ENCODE measurements at regions not wholly inside any gene's neighbourhood (a gene's known extent, or its start where the extent isn't known, plus 50 kb on each side); places are given as distances from the start of the nearest gene placed in this dataset.
"Not testable (repeated sequence)": the region's sequence is repeated elsewhere in the genome, so short reads cannot be mapped to it uniquely, and the experiment has no call there.

DNA sequence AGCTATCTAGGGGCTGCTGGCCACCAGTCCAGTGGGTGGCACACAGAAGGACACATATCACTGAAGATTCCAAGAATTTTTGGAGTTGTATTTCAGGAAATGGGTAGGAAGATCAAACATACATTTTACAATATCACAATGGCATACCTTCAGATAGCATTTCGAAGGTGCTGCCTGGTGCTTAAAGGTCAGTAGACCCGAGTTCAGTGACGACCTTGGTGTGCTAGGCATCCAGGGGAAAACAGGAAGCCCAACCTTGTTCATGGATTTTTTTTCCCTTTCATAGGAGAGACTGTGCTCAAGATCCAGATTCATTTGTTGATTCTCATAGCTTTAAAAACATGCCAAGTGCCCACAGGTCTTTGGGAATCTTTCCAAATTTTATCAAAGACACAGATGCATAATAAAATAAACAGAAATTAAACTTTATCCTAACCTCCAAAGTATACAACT is 51.0 kb upstream of the RCBTB2 start:
- Histone ChIP-seq H3K4me3 (no peak overlapping the region), H3K9me3 (no peaks in the 10 kb centered on the region), H3K27ac (no peak overlapping the region), H3K36me3 (no peaks in the 10 kb centered on the region), H3K4me1 (peaks cover 0 to 51% (median 18%) of the 10 kb centered on the region in 3 donors), H3K27me3 (no peaks in the 10 kb centered on the region)
- TF ChIP-seq, protein P1, sequence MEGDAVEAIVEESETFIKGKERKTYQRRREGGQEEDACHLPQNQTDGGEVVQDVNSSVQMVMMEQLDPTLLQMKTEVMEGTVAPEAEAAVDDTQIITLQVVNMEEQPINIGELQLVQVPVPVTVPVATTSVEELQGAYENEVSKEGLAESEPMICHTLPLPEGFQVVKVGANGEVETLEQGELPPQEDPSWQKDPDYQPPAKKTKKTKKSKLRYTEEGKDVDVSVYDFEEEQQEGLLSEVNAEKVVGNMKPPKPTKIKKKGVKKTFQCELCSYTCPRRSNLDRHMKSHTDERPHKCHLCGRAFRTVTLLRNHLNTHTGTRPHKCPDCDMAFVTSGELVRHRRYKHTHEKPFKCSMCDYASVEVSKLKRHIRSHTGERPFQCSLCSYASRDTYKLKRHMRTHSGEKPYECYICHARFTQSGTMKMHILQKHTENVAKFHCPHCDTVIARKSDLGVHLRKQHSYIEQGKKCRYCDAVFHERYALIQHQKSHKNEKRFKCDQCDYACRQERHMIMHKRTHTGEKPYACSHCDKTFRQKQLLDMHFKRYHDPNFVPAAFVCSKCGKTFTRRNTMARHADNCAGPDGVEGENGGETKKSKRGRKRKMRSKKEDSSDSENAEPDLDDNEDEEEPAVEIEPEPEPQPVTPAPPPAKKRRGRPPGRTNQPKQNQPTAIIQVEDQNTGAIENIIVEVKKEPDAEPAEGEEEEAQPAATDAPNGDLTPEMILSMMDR (IDR thresholded peaks at IDR 0.05), result no peak
- TF ChIP-seq POLR2AphosphoS5 (IDR thresholded peaks at IDR 0.05) (no peak), EP300 (IDR thresholded peaks at IDR 0.05) (no peak), POLR2A (IDR thresholded peaks at IDR 0.05) (no peak)
- ATAC-seq, result no peak
- 61 to 67% methylated on average over 3 of the region's 3 CpGs for WGBS, 2 donors (ENCODE audit: low coverage in 1 of 2)

DNA sequence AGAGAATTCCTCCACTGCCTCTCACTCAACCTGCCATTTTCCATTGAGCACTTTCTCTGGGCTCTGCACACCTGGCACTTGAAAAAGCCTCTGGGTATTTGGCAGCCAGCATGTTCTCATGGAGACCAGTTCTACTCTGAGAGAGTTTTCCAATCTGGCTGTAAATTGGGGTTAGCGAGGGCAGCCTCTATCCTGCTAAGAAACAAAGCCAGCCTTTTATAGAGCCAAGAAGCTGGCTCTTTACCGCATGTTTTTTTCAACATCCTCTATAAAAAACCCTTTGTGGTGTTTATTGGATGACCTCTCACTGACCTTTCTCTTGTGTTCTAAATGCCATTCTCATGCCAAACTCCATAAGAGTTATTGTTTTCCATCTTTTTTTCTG is 52.6 kb upstream of the RCBTB2 start:
- Histone ChIP-seq H3K27ac (peak overlapping the region in 2 of 4 donors; percentile 52 to 55), H3K4me3 (no peak overlapping the region), H3K27me3 (no peaks in the 10 kb centered on the region), H3K4me1 (peaks cover 0 to 39% (median 12%) of the 10 kb centered on the region in 3 donors), H3K9me3 (no peaks in the 10 kb centered on the region), H3K36me3 (no peaks in the 10 kb centered on the region)
- 30 to 32% methylated on average over 2 of the region's 2 CpGs for WGBS, 2 donors (ENCODE audit: low coverage in 1 of 2)
- ATAC-seq, result peak; percentile 59
- TF ChIP-seq POLR2A (IDR thresholded peaks at IDR 0.05) (no peak), POLR2AphosphoS5 (IDR thresholded peaks at IDR 0.05) (no peak), EP300 (IDR thresholded peaks at IDR 0.05) (no peak)
- TF ChIP-seq, protein P1 (IDR thresholded peaks at IDR 0.05), result no peak

DNA sequence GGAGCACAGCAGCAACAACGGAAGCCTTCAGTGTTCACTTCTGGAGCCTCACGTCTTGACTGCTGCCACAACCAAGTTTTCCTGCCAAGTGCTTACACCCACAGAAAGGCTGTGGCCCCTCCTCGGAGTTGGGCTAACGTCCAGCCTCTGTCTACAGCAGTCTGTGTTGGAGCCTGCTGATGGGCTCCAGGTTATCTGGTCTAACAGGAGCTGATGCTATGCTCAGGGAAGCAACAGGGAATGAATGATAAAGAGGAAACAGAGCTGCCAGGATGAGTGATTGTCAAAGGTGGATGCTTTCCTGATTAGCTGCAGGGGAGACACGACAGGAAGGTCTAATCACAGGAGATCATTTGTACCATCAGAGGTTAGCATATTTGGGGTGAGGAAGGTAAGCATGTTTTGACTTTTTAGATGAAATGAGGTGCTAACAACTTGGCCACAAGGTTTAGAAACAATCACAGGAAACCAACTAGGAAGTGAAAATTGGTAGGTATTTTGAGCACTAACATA is 53.8 kb upstream of the RCBTB2 start:
- Histone ChIP-seq H3K27me3 (no peaks in the 10 kb centered on the region), H3K27ac (peak overlapping the region in 3 of 4 donors; percentile 16 to 31 (median 26)), H3K4me3 (no peak overlapping the region), H3K36me3 (no peaks in the 10 kb centered on the region), H3K9me3 (no peaks in the 10 kb centered on the region), H3K4me1 (peaks cover 0 to 39% (median 12%) of the 10 kb centered on the region in 3 donors)
- TF ChIP-seq POLR2AphosphoS5 (IDR thresholded peaks at IDR 0.05) (no peak), POLR2A (IDR thresholded peaks at IDR 0.05) (no peak), EP300 (IDR thresholded peaks at IDR 0.05) (no peak)
- TF ChIP-seq, protein P1 (IDR thresholded peaks at IDR 0.05), result no peak
- ATAC-seq, result peak; percentile 44
- WGBS, 2 donors (ENCODE audit: low coverage in 1 of 2), result 3 to 13% methylated on average over 4 of the region's 5 CpGs

DNA sequence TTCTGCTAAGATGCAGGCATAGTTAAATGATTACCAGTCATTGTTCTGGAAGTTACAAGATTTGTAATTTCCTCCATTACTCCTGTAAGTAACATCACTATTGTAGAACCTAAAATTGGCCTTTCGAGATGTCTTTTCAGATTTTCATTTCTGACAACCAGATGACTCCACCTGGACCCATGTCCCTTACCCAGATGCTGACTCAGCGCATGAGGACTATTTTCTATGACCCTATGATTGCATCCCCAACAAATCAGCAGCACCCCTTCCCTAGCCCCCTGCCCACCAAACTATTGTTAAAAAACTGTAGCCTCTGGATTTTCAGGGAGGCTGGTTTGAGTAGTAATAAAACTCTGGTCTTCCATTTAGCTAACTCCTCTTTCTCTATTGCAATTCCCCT is 55.2 kb upstream of the RCBTB2 start:
- Histone ChIP-seq H3K9me3 (no peaks in the 10 kb centered on the region), H3K4me3 (no peak overlapping the region), H3K36me3 (no peaks in the 10 kb centered on the region), H3K27me3 (no peaks in the 10 kb centered on the region), H3K27ac (no peak overlapping the region), H3K4me1 (peaks cover 0 to 39% (median 12%) of the 10 kb centered on the region in 3 donors)
- TF ChIP-seq EP300 (IDR thresholded peaks at IDR 0.05) (no peak), POLR2AphosphoS5 (IDR thresholded peaks at IDR 0.05) (no peak), POLR2A (IDR thresholded peaks at IDR 0.05) (no peak)
- TF ChIP-seq, protein P1 (IDR thresholded peaks at IDR 0.05), result no peak
- WGBS, 2 donors (ENCODE audit: low coverage in 1 of 2), result 100% methylated on average over 2 of the region's 2 CpGs
- ATAC-seq, result no peak

DNA sequence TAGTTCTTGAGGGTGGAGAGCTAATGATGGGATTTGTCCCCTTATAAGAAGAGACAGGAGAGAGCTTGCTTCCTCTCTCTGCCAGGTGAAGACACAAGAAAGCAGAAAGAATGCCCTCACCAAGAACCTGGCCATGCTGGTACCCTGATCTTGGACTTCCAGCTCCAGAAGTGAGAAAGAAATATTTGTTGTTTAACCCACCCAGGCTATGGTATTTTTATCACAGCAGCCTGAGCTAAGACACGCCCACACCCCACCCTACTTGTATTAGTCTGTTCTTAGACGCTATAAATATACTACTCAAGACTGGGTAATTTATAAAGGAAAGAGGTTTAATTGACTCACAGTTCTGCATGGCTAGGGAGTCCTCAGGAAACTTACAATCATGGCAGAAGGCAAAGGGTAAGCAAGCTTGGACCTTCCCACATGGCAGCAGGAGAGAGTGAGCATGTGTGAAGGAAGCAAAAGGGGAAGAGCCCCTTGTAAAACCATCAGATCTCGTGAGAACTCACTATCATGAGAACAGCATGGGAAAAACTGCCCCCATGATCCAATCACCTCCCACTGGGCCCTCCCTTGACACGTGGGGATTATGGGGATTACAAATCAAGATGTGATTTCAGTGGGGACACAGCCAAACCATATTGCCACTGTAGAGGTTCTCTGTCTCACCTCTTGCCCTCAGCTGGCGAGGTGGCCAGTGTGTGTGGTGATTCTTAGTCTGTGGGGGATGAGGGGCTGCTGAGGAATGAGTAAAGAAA is 57.4 kb upstream of the RCBTB2 start:
- Histone ChIP-seq H3K9me3 (no peaks in the 10 kb centered on the region), H3K4me1 (peaks cover 0 to 20% (median 12%) of the 10 kb centered on the region in 3 donors), H3K4me3 (no peak overlapping the region), H3K36me3 (no peaks in the 10 kb centered on the region), H3K27me3 (no peaks in the 10 kb centered on the region), H3K27ac (no peak overlapping the region)
- no peak for ATAC-seq
- 74 to 78% methylated on average over 3 of the region's 5 CpGs for WGBS, 2 donors (ENCODE audit: low coverage in 1 of 2)
- TF ChIP-seq, protein P1 (IDR thresholded peaks at IDR 0.05), result no peak
- TF ChIP-seq POLR2A (IDR thresholded peaks at IDR 0.05) (no peak), POLR2AphosphoS5 (IDR thresholded peaks at IDR 0.05) (no peak), EP300 (IDR thresholded peaks at IDR 0.05) (no peak)

DNA sequence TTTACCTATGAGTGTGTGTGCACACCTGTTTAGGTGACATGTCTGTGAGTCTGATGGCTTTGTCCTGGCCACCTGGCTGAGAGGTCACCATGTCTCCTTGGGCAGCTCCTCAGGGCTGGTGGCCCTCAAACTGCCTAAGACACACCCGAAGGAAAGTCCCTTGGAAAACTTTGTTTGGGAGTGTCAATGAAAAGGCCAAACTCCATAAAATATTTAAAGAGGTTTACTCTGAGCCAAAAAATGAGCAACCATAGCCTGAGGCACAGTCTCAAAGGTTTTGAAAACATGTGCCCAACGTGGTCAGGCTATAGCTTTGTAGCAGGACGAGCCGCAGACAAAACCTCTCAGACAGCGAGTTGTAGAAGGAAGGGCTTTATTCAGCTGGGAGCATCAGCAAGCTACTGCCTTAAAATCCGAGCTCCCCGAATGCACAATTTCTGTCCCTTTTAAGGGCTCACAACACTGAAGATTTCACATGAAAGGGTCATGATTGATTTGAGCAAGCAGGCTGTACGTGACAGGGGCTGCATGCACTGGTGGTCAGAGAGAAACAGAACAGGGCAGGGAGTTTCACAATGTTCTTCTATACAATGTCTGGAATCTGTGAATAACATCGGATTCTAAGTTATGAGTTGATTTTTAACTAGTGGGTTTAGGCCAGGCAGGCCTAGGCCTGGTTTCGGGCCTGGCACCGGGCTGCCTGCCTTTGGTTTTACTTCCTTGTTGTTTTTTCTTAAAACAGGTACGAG is 58.4 kb upstream of the RCBTB2 start:
- peaks cover 0 to 10% (median 7%) of the 10 kb centered on the region in 3 donors for H3K4me1 ChIP-seq
- not testable (repeated sequence) for H3K27me3 ChIP-seq, H3K9me3 ChIP-seq, H3K27ac ChIP-seq, H3K4me3 ChIP-seq, ATAC-seq, H3K36me3 ChIP-seq
- WGBS, 2 donors (ENCODE audit: low coverage in 1 of 2), result 81 to 93% methylated on average over 5 to 12 of the region's 12 CpGs

Measured in gastroesophageal sphincter (tissue), 4 donors.